LNCaP clone FGC (cell line): ENCODE measurements at regions not wholly inside any gene's neighbourhood (a gene's known extent, or its start where the extent isn't known, plus 50 kb on each side); places are given as distances from the start of the nearest gene placed in this dataset.
"Not testable (repeated sequence)": the region's sequence is repeated elsewhere in the genome, so short reads cannot be mapped to it uniquely, and the experiment has no call there.

ENCODE experiments used
- DNase-seq: peaks from one replicate; pipeline ENCODE4 v3.0.0-alpha.2; 2011; ENCODE audit warnings: low read depth
- H3K4me3 ChIP-seq: 2 replicates; pipeline ENCODE4 v1.5.1; 2011; ENCODE audit warnings: mild to moderate bottlenecking, low read depth, low read length, control low read depth
- CTCF ChIP-seq: IDR thresholded peaks from 2 replicates; pipeline ENCODE4 v1.5.1; 2012; ENCODE audit warnings: mild to moderate bottlenecking; ENCODE audit not compliant: control insufficient read depth, insufficient read depth; ENCODE audit errors: extremely low read depth

DNA sequence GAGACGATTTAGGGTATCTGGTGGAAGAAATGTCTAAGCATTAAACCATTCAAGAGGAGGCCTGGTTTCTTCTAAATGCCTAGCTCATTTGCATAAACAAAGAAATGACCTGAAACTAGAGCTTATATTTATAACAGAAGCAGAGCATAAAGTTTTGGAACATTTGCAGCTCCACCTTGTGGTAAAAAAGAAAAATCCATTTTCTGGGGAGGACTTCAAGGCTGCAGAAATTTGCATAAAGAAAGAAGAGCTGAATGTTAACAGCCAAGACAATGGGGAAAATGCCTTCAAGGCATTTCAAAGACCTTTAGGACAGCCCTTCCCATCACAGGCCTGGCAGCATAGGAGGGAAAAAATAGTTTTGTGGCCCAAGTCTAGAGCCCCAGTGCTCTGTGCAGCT, 362.0 kb downstream of the ZNF248 start:
- DNase-seq, result peak; percentile 6
- H3K4me3 ChIP-seq, result no peak overlapping the region
- TF ChIP-seq CTCF, result peak; percentile 44

- H3K4me3 ChIP-seq, DNase-seq: not testable (repeated sequence)
These were observed 364.1 kb downstream of the ZNF248 start for GRCh38 chr10:37493185-37493796.

GRCh38 chr10:37490266-37490665, 364.9 kb downstream of the ANKRD30A start:
- TF ChIP-seq CTCF, result no peak
- DNase-seq, result no peak
- H3K4me3 ChIP-seq, result no peak overlapping the region

GRCh38 chr10:37489658-37490003, 364.2 kb downstream of the ANKRD30A start:
- TF ChIP-seq CTCF, result no peak
- no peak overlapping the region for H3K4me3 ChIP-seq
- no peak for DNase-seq

GRCh38 chr10:37488792-37489657, 363.6 kb downstream of the ANKRD30A start:
- DNase-seq, result no peak
- H3K4me3 ChIP-seq, result no peak overlapping the region
- no peak for TF ChIP-seq CTCF

GRCh38 chr10:37480596-37480995, 355.2 kb downstream of the ANKRD30A start:
- not testable (repeated sequence) for DNase-seq

DNA sequence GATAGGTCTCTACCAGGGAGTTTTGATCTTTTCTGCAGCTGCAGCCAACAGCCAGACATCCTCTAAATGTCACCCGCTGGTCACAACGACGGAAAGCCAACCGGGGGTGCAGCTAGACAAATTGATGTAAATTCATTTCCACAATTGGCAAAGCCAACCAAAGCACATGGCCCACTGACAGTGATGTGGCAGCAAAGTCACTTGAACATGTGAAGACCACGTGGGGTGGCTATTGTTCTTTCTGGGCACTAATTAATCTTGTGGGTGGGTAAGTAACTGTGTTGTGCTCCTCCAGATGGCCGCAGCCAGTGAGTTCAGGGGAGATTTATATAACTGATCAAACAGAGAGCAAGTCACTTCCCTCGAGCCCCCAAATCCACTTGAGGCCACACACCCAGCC, 354.1 kb downstream of the ANKRD30A start:
- no peak overlapping the region for H3K4me3 ChIP-seq
- DNase-seq, result no peak
- TF ChIP-seq CTCF, result no peak

More at GRCh38 chr10:37480596-37480995, 355.2 kb downstream of the ANKRD30A start:
- H3K4me3 ChIP-seq, result not testable (repeated sequence)

GRCh38 chr10:37478381-37478780, 353.0 kb downstream of the ANKRD30A start:
- no peak overlapping the region for H3K4me3 ChIP-seq
- no peak for TF ChIP-seq CTCF
- DNase-seq, result no peak
